MM.1S (cell line): ENCODE measurements at regions not wholly inside any gene's neighbourhood (a gene's known extent, or its start where the extent isn't known, plus 50 kb on each side); places are given as distances from the start of the nearest gene placed in this dataset.

Experiments
- DNase-seq: peaks from one replicate; pipeline ENCODE4 v3.0.0-alpha.2; 2015
- H2AFZ ChIP-seq: fragments of 300-600 bp; sonication (generic); 2 replicates; pipeline ENCODE4 v1.6.0; 2016; ENCODE audit warnings: antibody characterized with exemption, low read length
- H3F3A ChIP-seq: fragments of 300-600 bp; sonication (generic); 2 replicates; pipeline ENCODE4 v1.6.1; 2016; ENCODE audit warnings: mild to moderate bottlenecking, antibody characterized with exemption, low read length, moderate library complexity, mixed read lengths; ENCODE audit not compliant: insufficient read depth
- H3K27ac ChIP-seq: fragments of 300-600 bp; sonication (generic); 2 replicates; pipeline ENCODE4 v1.5.1; 2016; ENCODE audit warnings: mild to moderate bottlenecking, low read length
- H3K27me3 ChIP-seq: fragments of 300-600 bp; sonication (generic); replicated peaks from 2 replicates; pipeline ENCODE4 v1.6.0; 2016; ENCODE audit warnings: low read length; ENCODE audit not compliant: insufficient read depth
- H3K36me3 ChIP-seq: fragments of 300-600 bp; sonication (generic); replicated peaks from 2 replicates; pipeline ENCODE4 v1.6.1; 2016; ENCODE audit warnings: mild to moderate bottlenecking, low read length, mixed read lengths; ENCODE audit not compliant: insufficient read depth
- H3K4me1 ChIP-seq: fragments of 300-600 bp; sonication (generic); 2 replicates; pipeline ENCODE4 v1.6.1; 2016; ENCODE audit warnings: low read length, mixed read lengths
- H3K4me2 ChIP-seq: fragments of 300-600 bp; sonication (generic); 2 replicates; pipeline ENCODE4 v1.6.0; 2016; ENCODE audit warnings: low read depth, low read length
- H3K4me3 ChIP-seq: fragments of 300-600 bp; sonication (generic); 2 replicates; pipeline ENCODE4 v1.5.1; 2016; ENCODE audit warnings: low read length, mixed read lengths
- H3K79me2 ChIP-seq: fragments of 300-600 bp; sonication (generic); 2 replicates; pipeline ENCODE4 v1.6.1; 2016; ENCODE audit warnings: mixed run types, low read length, mixed read lengths
- H3K9ac ChIP-seq: fragments of 300-600 bp; sonication (generic); 2 replicates; pipeline ENCODE4 v1.6.1; 2016; ENCODE audit warnings: low read length, mixed read lengths
- H3K9me2 ChIP-seq: fragments of 300-600 bp; sonication (generic); replicated peaks from 2 replicates; pipeline ENCODE4 v1.6.1; 2016; ENCODE audit warnings: mild to moderate bottlenecking, low read length, mixed read lengths; ENCODE audit not compliant: insufficient read depth
- H3K9me3 ChIP-seq: fragments of 300-600 bp; sonication (generic); replicated peaks from 2 replicates; pipeline ENCODE4 v1.6.1; 2016; ENCODE audit warnings: mild to moderate bottlenecking, low read length, mixed read lengths; ENCODE audit not compliant: insufficient read depth
- H4K20me1 ChIP-seq: fragments of 300-600 bp; sonication (generic); 2 replicates; pipeline ENCODE4 v1.6.1; 2016; ENCODE audit warnings: mild to moderate bottlenecking, low read length, moderate library complexity, mixed read lengths; ENCODE audit not compliant: insufficient read depth
- CTCF ChIP-seq: fragments of 300-600 bp; sonication (generic); IDR thresholded peaks from 2 replicates; pipeline ENCODE4 v1.5.1; 2016; ENCODE audit warnings: antibody characterized with exemption, low read length, mixed read lengths
- EZH2 ChIP-seq: fragments of 300-600 bp; sonication (generic); optimal IDR thresholded peaks from 2 replicates; pipeline ENCODE3; 2017; ENCODE audit warnings: low read depth, mild to moderate bottlenecking, antibody characterized with exemption, low read length, mixed read lengths
- EZH2phosphoT487 ChIP-seq: fragments of 300-600 bp; sonication (generic); IDR thresholded peaks from 2 replicates; pipeline ENCODE4 v1.6.1; 2018; ENCODE audit warnings: antibody characterized with exemption, low read length

DNA sequence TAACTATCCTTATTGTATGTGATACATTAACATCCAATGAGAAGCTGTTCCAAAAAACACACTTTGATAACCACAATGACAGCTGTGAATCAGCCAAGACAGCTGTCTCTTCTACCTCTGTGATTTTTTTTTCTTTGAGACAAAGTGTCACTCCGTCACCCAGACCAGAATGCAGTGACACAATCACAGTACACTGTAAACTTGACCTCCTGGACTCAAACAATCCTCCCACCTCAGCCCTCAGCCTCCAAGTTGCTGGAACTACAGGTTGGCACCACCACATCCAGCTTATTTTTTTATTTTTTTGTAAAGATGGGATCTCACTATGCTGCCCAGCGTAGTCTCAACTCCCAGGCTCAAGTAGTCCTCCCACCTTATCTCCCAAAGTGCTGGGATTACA is 73.5 kb upstream of the TMCO5A start:
- H3K4me3 ChIP-seq, result no peak overlapping the region
- H2AFZ ChIP-seq, result no peak overlapping the region
- H3K9me3 ChIP-seq, result no peaks in the 10 kb centered on the region
- no peak overlapping the region for H3K9ac ChIP-seq
- H3K36me3 ChIP-seq, result no peaks in the 10 kb centered on the region
- no peak overlapping the region for H3K4me2 ChIP-seq
- no peaks in the 10 kb centered on the region for H3K9me2 ChIP-seq
- H3K4me1 ChIP-seq, result no peaks in the 10 kb centered on the region
- DNase-seq, result no peak
- H3K27ac ChIP-seq, result no peak overlapping the region
- H3K79me2 ChIP-seq, result no peaks in the 10 kb centered on the region
- no peaks in the 10 kb centered on the region for H4K20me1 ChIP-seq
- no peaks in the 10 kb centered on the region for H3F3A ChIP-seq
- no peak for TF ChIP-seq CTCF
- no peak for TF ChIP-seq EZH2
- no peak for TF ChIP-seq EZH2phosphoT487
- no peaks in the 10 kb centered on the region for H3K27me3 ChIP-seq

- no peak overlapping the region for H3K9ac ChIP-seq
- no peaks in the 10 kb centered on the region for H3K4me1 ChIP-seq
- no peaks in the 10 kb centered on the region for H3K9me3 ChIP-seq
- no peak overlapping the region for H2AFZ ChIP-seq
- no peak overlapping the region for H3K4me3 ChIP-seq
- H3K36me3 ChIP-seq, result no peaks in the 10 kb centered on the region
- no peak overlapping the region for H3K27ac ChIP-seq
- no peak for DNase-seq
- no peak for TF ChIP-seq EZH2phosphoT487
- no peak overlapping the region for H3K4me2 ChIP-seq
- H4K20me1 ChIP-seq, result no peaks in the 10 kb centered on the region
- H3K27me3 ChIP-seq, result no peaks in the 10 kb centered on the region
- no peaks in the 10 kb centered on the region for H3K9me2 ChIP-seq
- no peaks in the 10 kb centered on the region for H3K79me2 ChIP-seq
- H3F3A ChIP-seq, result no peaks in the 10 kb centered on the region
Observed at GRCh38 chr15:37865687-37866086, 68.8 kb upstream of the TMCO5A start.

DNA sequence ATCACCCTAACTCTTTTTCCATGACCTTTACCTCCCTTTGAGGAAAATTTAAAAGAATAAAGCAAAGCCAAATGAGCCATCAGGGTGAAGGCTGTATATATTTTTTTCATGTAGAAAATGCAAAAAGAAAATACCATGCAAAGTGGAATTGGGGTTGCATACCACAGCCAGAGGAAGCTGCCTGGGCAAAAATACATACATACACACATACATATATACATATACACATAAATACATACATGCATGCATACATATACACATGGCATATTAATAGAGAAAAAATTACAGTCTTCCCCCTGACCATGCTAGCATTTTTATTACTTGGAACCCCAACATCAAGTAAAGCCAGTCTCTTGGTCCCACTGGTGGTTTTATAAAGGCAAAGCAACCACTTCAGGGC is 63.7 kb upstream of the TMCO5A start:
- no peaks in the 10 kb centered on the region for H3K36me3 ChIP-seq
- no peaks in the 10 kb centered on the region for H3K4me1 ChIP-seq
- H3K27ac ChIP-seq, result no peak overlapping the region
- TF ChIP-seq EZH2phosphoT487 (no peak), EZH2 (no peak), CTCF (no peak)
- no peak overlapping the region for H3K4me3 ChIP-seq
- no peaks in the 10 kb centered on the region for H3F3A ChIP-seq
- H3K4me2 ChIP-seq, result no peak overlapping the region
- H3K27me3 ChIP-seq, result no peaks in the 10 kb centered on the region
- no peak overlapping the region for H2AFZ ChIP-seq
- no peaks in the 10 kb centered on the region for H3K9me2 ChIP-seq
- no peaks in the 10 kb centered on the region for H4K20me1 ChIP-seq
- no peak for DNase-seq
- no peak overlapping the region for H3K9ac ChIP-seq
- H3K79me2 ChIP-seq, result no peaks in the 10 kb centered on the region
- no peaks in the 10 kb centered on the region for H3K9me3 ChIP-seq

- no peaks in the 10 kb centered on the region for H3K9me2 ChIP-seq
- H3K36me3 ChIP-seq, result no peaks in the 10 kb centered on the region
- no peak for DNase-seq
- H3K9ac ChIP-seq, result no peak overlapping the region
- H3K4me2 ChIP-seq, result no peak overlapping the region
- no peaks in the 10 kb centered on the region for H3K9me3 ChIP-seq
- no peak overlapping the region for H2AFZ ChIP-seq
- H3K27me3 ChIP-seq, result no peaks in the 10 kb centered on the region
- TF ChIP-seq EZH2phosphoT487, result no peak
- TF ChIP-seq EZH2, result no peak
- no peak overlapping the region for H3K27ac ChIP-seq
- H3K4me3 ChIP-seq, result no peak overlapping the region
- H3F3A ChIP-seq, result no peaks in the 10 kb centered on the region
- H4K20me1 ChIP-seq, result no peaks in the 10 kb centered on the region
- H3K79me2 ChIP-seq, result no peaks in the 10 kb centered on the region
- H3K4me1 ChIP-seq, result no peaks in the 10 kb centered on the region
Observed at GRCh38 chr15:37872661-37873060, 61.8 kb upstream of the TMCO5A start.
